Neural crest cell (in vitro differentiated cells): ENCODE measurements at regions not wholly inside any gene's neighbourhood (a gene's known extent, or its start where the extent isn't known, plus 50 kb on each side); places are given as distances from the start of the nearest gene placed in this dataset.

Source experiments
- DNase-seq: peaks from one replicate; pipeline ENCODE4 v3.0.0; 2021; ENCODE audit warnings: low read depth, mixed read lengths, low spot score
- H3K27ac Mint-ChIP-seq: one replicate; pipeline ENCODE4 v1.8.0; 2021; ENCODE audit warnings: mild to moderate bottlenecking, mixed read lengths; ENCODE audit not compliant: unreplicated experiment
- H3K27me3 Mint-ChIP-seq: 2 replicates; pipeline ENCODE4 v1.8.0; 2021; ENCODE audit warnings: low read depth, mild to moderate bottlenecking, mixed read lengths
- H3K36me3 Mint-ChIP-seq: 2 replicates; pipeline ENCODE4 v1.8.0; 2021; ENCODE audit warnings: low read depth, mild to moderate bottlenecking, mixed read lengths
- H3K4me1 Mint-ChIP-seq: 2 replicates; pipeline ENCODE4 v1.8.0; 2021; ENCODE audit warnings: mixed read lengths
- H3K4me3 Mint-ChIP-seq: one replicate; pipeline ENCODE4 v1.8.0; 2021; ENCODE audit warnings: mild to moderate bottlenecking, mixed read lengths
- H3K9me3 Mint-ChIP-seq: 2 replicates; pipeline ENCODE4 v1.8.0; 2021; ENCODE audit warnings: mixed read lengths
- CTCF ChIP-seq: fragments of 200-600 bp; sonication (generic); conservative IDR thresholded peaks from 2 replicates; pipeline ENCODE4 v1.5.0; 2021; ENCODE audit warnings: antibody characterized with exemption, mild to moderate bottlenecking

- no peak overlapping the region for H3K4me3 Mint-ChIP-seq
- no peak for DNase-seq
- TF ChIP-seq CTCF, result no peak
- H3K27ac Mint-ChIP-seq, result no peak overlapping the region
- no peaks in the 10 kb centered on the region for H3K4me1 Mint-ChIP-seq
- no peaks in the 10 kb centered on the region for H3K27me3 Mint-ChIP-seq
- H3K9me3 Mint-ChIP-seq, result peaks cover 4% of the 10 kb centered on the region
- no peaks in the 10 kb centered on the region for H3K36me3 Mint-ChIP-seq
Measured at GRCh38 chr12:127642208-127642607, 624.8 kb upstream of the TMEM132C start.

- H3K36me3 Mint-ChIP-seq, result no peaks in the 10 kb centered on the region
- no peak for TF ChIP-seq CTCF
Measured at GRCh38 chr12:127648321-127648720, 618.6 kb upstream of the TMEM132C start.

GRCh38 chr12:127649961-127650360, 617.0 kb upstream of the TMEM132C start:
- H3K9me3 Mint-ChIP-seq, result no peaks in the 10 kb centered on the region
- TF ChIP-seq CTCF, result no peak
- no peak overlapping the region for H3K27ac Mint-ChIP-seq
- H3K4me3 Mint-ChIP-seq, result no peak overlapping the region
- DNase-seq, result no peak
- no peaks in the 10 kb centered on the region for H3K36me3 Mint-ChIP-seq
- H3K27me3 Mint-ChIP-seq, result no peaks in the 10 kb centered on the region
- no peaks in the 10 kb centered on the region for H3K4me1 Mint-ChIP-seq

More at GRCh38 chr12:127648321-127648720, 618.6 kb upstream of the TMEM132C start:
- Mint-ChIP-seq H3K9me3 (no peaks in the 10 kb centered on the region), H3K27me3 (no peaks in the 10 kb centered on the region), H3K4me1 (no peaks in the 10 kb centered on the region), H3K27ac (no peak overlapping the region), H3K4me3 (no peak overlapping the region)
- no peak for DNase-seq

GRCh38 chr12:127650626-127651025, 616.3 kb upstream of the TMEM132C start:
- H3K27me3 Mint-ChIP-seq, result no peaks in the 10 kb centered on the region
- no peak for TF ChIP-seq CTCF
- H3K27ac Mint-ChIP-seq, result no peak overlapping the region
- H3K36me3 Mint-ChIP-seq, result no peaks in the 10 kb centered on the region
- no peaks in the 10 kb centered on the region for H3K9me3 Mint-ChIP-seq
- no peak for DNase-seq
- no peaks in the 10 kb centered on the region for H3K4me1 Mint-ChIP-seq
- no peak overlapping the region for H3K4me3 Mint-ChIP-seq

GRCh38 chr12:127652281-127652680, 614.7 kb upstream of the TMEM132C start:
- no peak overlapping the region for H3K27ac Mint-ChIP-seq
- no peaks in the 10 kb centered on the region for H3K36me3 Mint-ChIP-seq
- H3K9me3 Mint-ChIP-seq, result no peaks in the 10 kb centered on the region
- no peak overlapping the region for H3K4me3 Mint-ChIP-seq
- no peak for DNase-seq
- H3K27me3 Mint-ChIP-seq, result no peaks in the 10 kb centered on the region
- TF ChIP-seq CTCF, result no peak
- H3K4me1 Mint-ChIP-seq, result no peaks in the 10 kb centered on the region
